Lung (tissue), 11 donors: ENCODE measurements at regions not wholly inside any gene's neighbourhood (a gene's known extent, or its start where the extent isn't known, plus 50 kb on each side); places are given as distances from the start of the nearest gene placed in this dataset.

ENCODE experiments used
- ATAC-seq: fragments of 200-7000 bp; cut with Tn5 transposase; one replicate; pipeline ENCODE4 v1.9.1; 2020; ENCODE audit warnings: moderate number of reproducible peaks; ENCODE audit not compliant: insufficient read depth, low FRiP score
- DNase-seq, 3 donors: peaks; one replicate each; pipeline ENCODE4 v3.0.0-alpha.2; 2013 to 2017
- H3K27ac ChIP-seq, 2 donors: one replicate each; pipeline ENCODE4 v1.5.1; 2013; ENCODE audit warnings: mild to moderate bottlenecking in 2 of 2, moderate library complexity in 2 of 2, control low read depth in 1 of 2, inconsistent platforms in 1 of 2, low read depth in 1 of 2, low read length in 1 of 2
- H3K27me3 ChIP-seq, 3 donors: one replicate each; pipeline ENCODE4 v1.5.1; 2013; ENCODE audit warnings: low read length in 2 of 3; ENCODE audit not compliant: control insufficient read depth in 3 of 3, insufficient read depth in 3 of 3
- H3K36me3 ChIP-seq, 4 donors: one replicate each; pipeline ENCODE4 v1.5.1; 2013; ENCODE audit warnings: low read length in 4 of 4, mild to moderate bottlenecking in 1 of 4, moderate library complexity in 1 of 4; ENCODE audit not compliant: control insufficient read depth in 4 of 4, insufficient read depth in 4 of 4
- H3K4me1 ChIP-seq, 5 donors: one replicate each; pipeline ENCODE4 v1.5.1; 2013; ENCODE audit warnings: low read length in 5 of 5, mild to moderate bottlenecking in 2 of 5, moderate library complexity in 1 of 5; ENCODE audit not compliant: control insufficient read depth in 5 of 5, insufficient read depth in 5 of 5
- H3K4me3 ChIP-seq: one replicate; pipeline ENCODE4 v1.5.1; 2013; ENCODE audit warnings: mild to moderate bottlenecking, control low read depth, moderate library complexity
- H3K9ac ChIP-seq, 2 donors: one replicate each; pipeline ENCODE4 v1.5.1; 2013; ENCODE audit warnings: low read length in 2 of 2, control low read depth in 1 of 2; ENCODE audit not compliant: insufficient read depth in 1 of 2
- H3K9me3 ChIP-seq, 4 donors: one replicate each; pipeline ENCODE4 v1.5.1; 2013; ENCODE audit warnings: low read length in 3 of 4, mild to moderate bottlenecking in 1 of 4, moderate library complexity in 1 of 4; ENCODE audit not compliant: control insufficient read depth in 4 of 4, insufficient read depth in 3 of 4
- WGBS, 2 donors: extraction: QIAGEN DNeasy Blood & Tissue Kit; methylation state at CpG; one replicate each; pipeline ENCODE4 v1.1.7; 2013; 5-methylcytosine and 5-hydroxymethylcytosine counted together
- TF ChIP-seq, protein P1 (sequence below): IDR thresholded peaks from 2 replicates; pipeline ENCODE4 v1.5.1; 2012; ENCODE audit warnings: mild to moderate bottlenecking; ENCODE audit errors: control extremely low read depth, extremely low read depth
- donor health status: control.
- donor health status: control.
- donor health status: Bipolar disorder and iron deficiency.
- donor health status: healthy.
- donor health status: DM: yes; HTN: yes; CAD: no.

DNA sequence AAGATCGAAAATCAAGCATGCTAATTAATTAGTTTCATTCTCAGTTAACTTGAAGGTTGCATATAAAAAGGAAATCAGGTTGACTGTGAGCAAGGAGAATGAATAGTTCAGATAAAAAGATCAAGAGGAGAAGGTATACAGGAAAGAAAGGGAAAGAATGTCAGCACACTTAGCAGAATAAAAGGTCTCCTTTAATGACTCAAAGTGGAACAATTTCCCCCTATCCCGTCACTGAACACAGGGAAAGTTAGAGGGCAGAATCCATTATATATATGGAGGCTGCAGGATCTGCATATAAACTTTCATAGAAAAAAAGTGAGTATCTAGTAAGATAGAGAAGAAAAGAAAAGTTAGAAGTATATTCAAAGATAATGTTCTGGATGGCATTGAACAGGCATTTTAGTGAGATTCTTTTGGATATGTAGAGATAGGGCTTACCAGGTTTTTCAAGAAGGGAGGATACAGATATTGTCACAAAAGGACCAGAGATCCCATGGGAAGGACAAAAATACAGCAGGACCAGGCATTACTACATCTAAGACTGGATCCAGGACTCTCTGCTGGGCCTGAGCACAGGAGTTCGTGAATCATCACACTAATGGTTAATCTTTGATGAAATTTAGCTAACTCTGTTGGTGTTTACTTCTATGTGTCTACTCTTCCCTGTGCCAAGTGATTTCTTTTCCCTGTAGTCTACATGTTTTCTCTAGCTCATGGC is 988.2 kb upstream of the ARRDC3 start:
- Histone ChIP-seq H3K36me3 (no peaks in the 10 kb centered on the region), H3K9ac (no peak overlapping the region), H3K4me3 (no peak overlapping the region), H3K4me1 (no peaks in the 10 kb centered on the region), H3K9me3 (peaks cover 0 to 4% (median 1%) of the 10 kb centered on the region in 4 donors), H3K27ac (no peak overlapping the region), H3K27me3 (no peaks in the 10 kb centered on the region)
- WGBS, 2 donors = 83 to 88% methylated on average over 3 of the region's 3 CpGs
- ATAC-seq = no peak
- TF ChIP-seq, protein P1, sequence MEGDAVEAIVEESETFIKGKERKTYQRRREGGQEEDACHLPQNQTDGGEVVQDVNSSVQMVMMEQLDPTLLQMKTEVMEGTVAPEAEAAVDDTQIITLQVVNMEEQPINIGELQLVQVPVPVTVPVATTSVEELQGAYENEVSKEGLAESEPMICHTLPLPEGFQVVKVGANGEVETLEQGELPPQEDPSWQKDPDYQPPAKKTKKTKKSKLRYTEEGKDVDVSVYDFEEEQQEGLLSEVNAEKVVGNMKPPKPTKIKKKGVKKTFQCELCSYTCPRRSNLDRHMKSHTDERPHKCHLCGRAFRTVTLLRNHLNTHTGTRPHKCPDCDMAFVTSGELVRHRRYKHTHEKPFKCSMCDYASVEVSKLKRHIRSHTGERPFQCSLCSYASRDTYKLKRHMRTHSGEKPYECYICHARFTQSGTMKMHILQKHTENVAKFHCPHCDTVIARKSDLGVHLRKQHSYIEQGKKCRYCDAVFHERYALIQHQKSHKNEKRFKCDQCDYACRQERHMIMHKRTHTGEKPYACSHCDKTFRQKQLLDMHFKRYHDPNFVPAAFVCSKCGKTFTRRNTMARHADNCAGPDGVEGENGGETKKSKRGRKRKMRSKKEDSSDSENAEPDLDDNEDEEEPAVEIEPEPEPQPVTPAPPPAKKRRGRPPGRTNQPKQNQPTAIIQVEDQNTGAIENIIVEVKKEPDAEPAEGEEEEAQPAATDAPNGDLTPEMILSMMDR = no peak
- no peak for DNase-seq

DNA sequence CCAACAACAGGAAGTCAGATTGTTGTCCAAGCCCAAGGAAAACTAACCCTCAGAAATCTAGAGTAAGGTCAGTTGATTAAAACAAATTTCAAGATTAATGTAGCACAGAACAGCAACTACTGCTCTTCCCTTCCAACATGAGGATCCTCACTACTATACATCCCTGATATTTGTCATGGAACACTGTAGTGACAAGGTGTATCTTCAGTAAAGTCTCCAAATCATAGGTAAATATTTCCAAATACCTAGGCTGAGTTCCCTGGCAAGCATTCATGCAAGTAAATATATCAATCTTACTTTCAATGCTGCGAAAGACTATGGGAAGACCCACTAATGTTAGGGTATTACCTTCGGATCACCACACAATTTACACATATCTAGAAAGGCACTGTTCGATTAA is 986.9 kb upstream of the ARRDC3 start:
- H3K27me3 ChIP-seq = no peaks in the 10 kb centered on the region
- H3K4me3 ChIP-seq = no peak overlapping the region
- H3K9ac ChIP-seq = no peak overlapping the region
- 92 to 94% methylated on average over 3 of the region's 3 CpGs for WGBS, 2 donors
- H3K27ac ChIP-seq = no peak overlapping the region
- H3K9me3 ChIP-seq = peaks cover 0 to 4% (median 1%) of the 10 kb centered on the region in 4 donors
- ATAC-seq (no peak), DNase-seq (no peak)
- TF ChIP-seq, protein P1 = no peak
- H3K36me3 ChIP-seq = no peaks in the 10 kb centered on the region
- no peaks in the 10 kb centered on the region for H3K4me1 ChIP-seq

DNA sequence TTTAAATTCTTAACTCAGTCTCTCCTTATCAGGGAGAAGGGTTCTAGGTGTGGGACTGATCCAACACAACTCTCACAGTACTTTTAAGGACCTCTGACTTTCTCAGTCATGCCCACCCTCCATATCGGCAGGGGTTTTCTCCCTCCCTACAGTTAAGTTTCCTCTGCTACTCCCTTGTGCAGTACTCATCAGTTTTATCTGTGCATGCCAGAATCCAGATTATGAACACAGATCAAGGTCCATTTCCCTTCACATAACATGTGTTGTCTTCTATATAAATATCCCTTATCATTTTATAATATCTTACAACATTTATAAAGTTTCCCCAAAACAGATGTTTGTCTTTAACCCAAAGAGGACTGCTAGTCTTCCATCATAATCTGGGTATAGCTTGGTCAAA is 986.5 kb upstream of the ARRDC3 start:
- no peaks in the 10 kb centered on the region for H3K36me3 ChIP-seq
- no peak for ATAC-seq
- TF ChIP-seq, protein P1 = no peak
- no peak overlapping the region for H3K9ac ChIP-seq
- H3K4me3 ChIP-seq = no peak overlapping the region
- H3K4me1 ChIP-seq = no peaks in the 10 kb centered on the region
- H3K27me3 ChIP-seq = no peaks in the 10 kb centered on the region
- peaks cover 0 to 3% (median under 1%) of the 10 kb centered on the region in 4 donors for H3K9me3 ChIP-seq
- no peak for DNase-seq
- H3K27ac ChIP-seq = no peak overlapping the region
- 84 to 96% methylated on average over 1 of the region's 1 CpG for WGBS, 2 donors
